Body of pancreas (tissue), 4 donors: ENCODE measurements at regions not wholly inside any gene's neighbourhood (a gene's known extent, or its start where the extent isn't known, plus 50 kb on each side); places are given as distances from the start of the nearest gene placed in this dataset.
A peak's percentile ranks its signal among the peaks of the same experiment; 100 is the strongest.

Experiments
- ATAC-seq: fragments of 150-250 bp; one replicate; pipeline ENCODE4 v1.9.1; 2016
- DNase-seq, 4 donors: peaks; one replicate each; pipeline ENCODE4 v3.0.0-alpha.2; 2019
- H3K27ac ChIP-seq, 4 donors: fragments of 200-600 bp; sonication (generic); 1 replicate in 3 of 4; 2 replicates in 1 of 4; pipeline versions ENCODE4 v1.5.1 to v1.6.1; 2016 to 2019; ENCODE audit warnings: mild to moderate bottlenecking in 1 of 4, mixed read lengths in 1 of 4, moderate library complexity in 1 of 4
- H3K27me3 ChIP-seq, 2 donors: fragments of 200-600 bp; sonication (generic); one replicate each; pipeline ENCODE4 v1.6.0; 2016; ENCODE audit warnings: mild to moderate bottlenecking in 1 of 2
- H3K36me3 ChIP-seq, 2 donors: fragments of 200-600 bp; sonication (generic); replicated peaks in 1 of 2; 2 replicates each; pipeline ENCODE4 v1.5.1; 2016; ENCODE audit warnings: low read depth in 2 of 2; ENCODE audit not compliant: insufficient read depth in 1 of 2
- H3K4me1 ChIP-seq: fragments of 200-600 bp; sonication (generic); one replicate; pipeline ENCODE4 v1.6.0; 2016
- H3K4me3 ChIP-seq, 2 donors: fragments of 200-600 bp; sonication (generic); 1 replicate in 1 of 2; 2 replicates in 1 of 2; pipeline ENCODE4 v1.5.1; 2016 to 2019
- H3K9me3 ChIP-seq, 3 donors: fragments of 200-600 bp; sonication (generic); 1 replicate in 2 of 3; 2 replicates in 1 of 3; pipeline ENCODE4 v1.5.1; 2016
- CTCF ChIP-seq, 7 experiments: fragments of 450-650 bp in 4 of 7; fragments of 200-600 bp in 3 of 7; sonication (generic) in 3 of 7; IDR thresholded peaks; one replicate each; pipeline ENCODE4 v1.5.1; 2016 to 2019; ENCODE audit warnings: antibody characterized with exemption in 7 of 7
- POLR2A ChIP-seq, 3 donors: fragments of 450-650 bp; IDR thresholded peaks; one replicate each; pipeline ENCODE4 v1.6.1; 2016; ENCODE audit warnings: antibody characterized with exemption in 3 of 3, mild to moderate bottlenecking in 2 of 3
- WGBS, 2 donors: methylation state at CpG; one replicate each; pipeline ENCODE4 v1.1.5; 2017; 5-methylcytosine and 5-hydroxymethylcytosine counted together
- intact Hi-C: fragments of 100-400 bp; cut with DNase I; formaldehyde crosslinking; loops from one replicate; pipeline ENCODE4 v1.15.1; 2023

DNA sequence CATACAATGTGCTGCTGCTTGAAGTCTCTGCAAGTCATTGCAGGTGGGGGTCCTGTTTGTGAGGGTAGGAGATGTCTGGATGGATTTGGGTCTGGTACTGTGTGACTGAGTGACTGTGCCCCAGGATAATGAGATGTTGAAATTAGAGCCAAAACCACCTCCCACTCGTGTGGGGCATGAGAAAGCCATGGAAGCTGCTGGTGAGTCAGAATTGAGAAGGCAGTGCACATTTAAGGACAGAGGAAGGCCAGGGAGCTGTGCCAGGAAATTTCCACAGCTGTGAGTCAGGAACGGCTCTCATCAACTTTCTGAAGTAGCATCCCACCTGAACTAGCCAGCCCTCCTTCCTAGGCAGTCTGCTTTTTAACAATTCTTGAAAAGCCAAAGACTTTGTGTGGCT lies 229.8 kb downstream of the DRD1 start:
- Histone ChIP-seq H3K27me3 (no peaks in the 10 kb centered on the region), H3K36me3 (no peaks in the 10 kb centered on the region), H3K4me3 (no peak overlapping the region), H3K4me1 (no peaks in the 10 kb centered on the region), H3K27ac (no peak overlapping the region), H3K9me3 (no peaks in the 10 kb centered on the region)
- DNase-seq = peak in 1 of 4 donors; percentile 8
- ATAC-seq = no peak
- TF ChIP-seq CTCF (IDR thresholded peaks at IDR 0.05) (no peak), POLR2A (IDR thresholded peaks at IDR 0.05) (no peak)
- intact Hi-C loops = no loop called here
- 18 to 21% methylated on average over 2 of the region's 2 CpGs for WGBS, 2 donors

DNA sequence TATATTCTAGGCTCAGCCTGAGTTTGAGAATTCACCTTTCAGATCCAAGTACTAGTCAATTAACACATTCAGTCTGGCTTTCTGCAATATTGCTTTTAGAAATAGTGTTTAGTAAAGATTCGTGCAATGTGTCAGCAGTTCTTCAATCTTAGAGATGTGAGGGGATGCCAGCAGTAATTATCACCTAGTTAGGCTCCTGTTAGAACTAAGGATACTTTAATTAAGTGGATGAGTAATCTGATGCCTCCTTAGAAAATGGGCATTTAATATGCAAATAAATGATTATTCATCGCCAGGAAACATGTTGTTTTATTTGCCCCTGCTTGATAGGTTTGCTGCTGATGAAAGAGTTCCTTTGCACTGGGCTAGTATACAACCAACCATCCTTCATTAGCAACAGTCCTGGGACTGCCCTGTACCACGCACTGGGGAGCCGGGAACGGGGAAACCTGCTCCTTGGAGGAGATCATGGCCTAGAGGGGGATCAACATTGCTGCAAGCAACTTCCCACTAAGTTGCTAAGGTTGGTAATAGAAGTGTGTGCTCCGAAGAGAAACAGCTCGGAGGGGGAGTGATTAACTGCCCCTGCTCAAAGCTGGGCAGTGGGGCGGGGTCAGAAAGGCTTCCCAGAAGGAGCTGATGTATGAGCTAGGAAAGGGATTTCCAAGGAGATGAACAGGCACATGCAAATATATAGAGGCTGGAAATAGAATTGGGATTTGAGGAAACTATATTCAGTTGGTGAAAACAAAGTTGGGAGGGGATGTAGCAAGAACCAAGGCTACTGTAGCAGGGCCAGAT lies 231.8 kb downstream of the DRD1 start:
- no peak for ATAC-seq

GRCh38 chr5:175207321-175208040 lies 236.5 kb downstream of the DRD1 start:
- intact Hi-C loops = no loop called here
- H3K4me1 ChIP-seq = no peaks in the 10 kb centered on the region
- H3K27ac ChIP-seq = no peak overlapping the region
- ATAC-seq = no peak
- H3K27me3 ChIP-seq = no peaks in the 10 kb centered on the region
- H3K36me3 ChIP-seq = no peaks in the 10 kb centered on the region
- H3K9me3 ChIP-seq = no peaks in the 10 kb centered on the region
- no peak overlapping the region for H3K4me3 ChIP-seq
- 36 to 45% methylated on average over 18 of the region's 18 CpGs for WGBS, 2 donors
- no peak for DNase-seq
- TF ChIP-seq POLR2A (IDR thresholded peaks at IDR 0.05) (no peak), CTCF (IDR thresholded peaks at IDR 0.05) (no peak)

More for the DNA sequence above, 231.8 kb downstream of the DRD1 start:
- intact Hi-C loops = no loop called here
- no peak overlapping the region for H3K27ac ChIP-seq
- H3K36me3 ChIP-seq = no peaks in the 10 kb centered on the region
- no peaks in the 10 kb centered on the region for H3K9me3 ChIP-seq
- no peak overlapping the region for H3K4me3 ChIP-seq
- H3K4me1 ChIP-seq = no peaks in the 10 kb centered on the region
- no peaks in the 10 kb centered on the region for H3K27me3 ChIP-seq
- WGBS, 2 donors = 46 to 49% methylated on average over 8 of the region's 8 CpGs
- no peak for DNase-seq
- TF ChIP-seq CTCF (IDR thresholded peaks at IDR 0.05) = no peak
- no peak for TF ChIP-seq POLR2A (IDR thresholded peaks at IDR 0.05)

- WGBS, 2 donors = 38 to 45% methylated on average over 4 of the region's 4 CpGs
- Histone ChIP-seq H3K27me3 (no peaks in the 10 kb centered on the region), H3K9me3 (no peaks in the 10 kb centered on the region), H3K4me1 (no peaks in the 10 kb centered on the region), H3K27ac (no peak overlapping the region), H3K36me3 (no peaks in the 10 kb centered on the region), H3K4me3 (no peak overlapping the region)
- no peak for DNase-seq
- ATAC-seq = no peak
- intact Hi-C loops = no loop called here
- no peak for TF ChIP-seq CTCF (IDR thresholded peaks at IDR 0.05)
- no peak for TF ChIP-seq POLR2A (IDR thresholded peaks at IDR 0.05)
Observed at GRCh38 chr5:175206669-175207068, 237.3 kb downstream of the DRD1 start.
